Peyer's patch (tissue), 4 donors: ENCODE measurements at regions not wholly inside any gene's neighbourhood (a gene's known extent, or its start where the extent isn't known, plus 50 kb on each side); places are given as distances from the start of the nearest gene placed in this dataset.

Source experiments
- DNase-seq, 3 donors: peaks; one replicate each; pipeline ENCODE4 v3.0.0-alpha.2; 2017 to 2019
- H3K27ac ChIP-seq, 4 donors: fragments of 200-600 bp; sonication (generic); one replicate each; pipeline ENCODE4 v1.5.1; 2016 to 2019
- H3K27me3 ChIP-seq, 2 donors: fragments of 200-600 bp; sonication (generic); one replicate each; pipeline ENCODE4 v1.5.1; 2019
- H3K36me3 ChIP-seq, 3 donors: fragments of 200-600 bp; sonication (generic); one replicate each; pipeline ENCODE4 v1.5.1; 2016 to 2019
- H3K4me1 ChIP-seq, 4 donors: fragments of 200-600 bp; sonication (generic); one replicate each; pipeline ENCODE4 v1.5.1; 2016 to 2019
- H3K4me3 ChIP-seq, 4 donors: fragments of 200-600 bp; sonication (generic); 1 replicate in 3 of 4; 2 replicates in 1 of 4; pipeline ENCODE4 v1.5.1; 2016 to 2019; ENCODE audit warnings: mild to moderate bottlenecking in 1 of 4
- H3K9me3 ChIP-seq, 4 donors: fragments of 200-600 bp; sonication (generic); one replicate each; pipeline ENCODE4 v1.5.1; 2016 to 2019; ENCODE audit warnings: mild to moderate bottlenecking in 1 of 4
- POLR2A ChIP-seq, 2 donors: fragments of 450-650 bp; IDR thresholded peaks; one replicate each; pipeline ENCODE4 v1.5.1; 2017; ENCODE audit warnings: antibody characterized with exemption in 2 of 2, mild to moderate bottlenecking in 2 of 2, moderate library complexity in 2 of 2
- TF ChIP-seq, protein P1 (sequence below), 6 experiments: fragments of 450-650 bp in 4 of 6; fragments of 200-600 bp in 2 of 6; sonication (generic) in 1 of 6; IDR thresholded peaks; one replicate each; pipeline ENCODE4 v1.5.1; 2017 to 2019; ENCODE audit warnings: antibody characterized with exemption in 6 of 6, mild to moderate bottlenecking in 3 of 6, moderate library complexity in 1 of 6

DNA sequence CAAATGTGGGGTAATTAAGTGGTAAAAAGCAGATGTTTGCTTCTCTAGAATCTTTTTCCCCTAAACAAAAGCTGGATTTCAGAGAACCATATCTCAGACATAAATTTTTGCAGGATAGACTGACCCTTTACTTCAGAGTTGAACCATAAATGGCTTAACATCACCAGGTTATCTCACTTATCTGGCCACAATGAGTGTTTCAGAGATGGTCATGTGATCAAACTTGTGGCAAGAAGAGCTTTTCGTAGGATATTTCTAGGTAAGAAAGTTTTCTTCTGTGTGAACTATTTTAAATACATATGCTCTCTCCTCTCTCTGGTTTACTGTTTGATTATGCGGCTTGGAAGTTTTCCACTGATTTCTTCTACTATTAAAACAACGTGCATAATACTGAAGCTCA is 270.2 kb upstream of the TFAP2D start:
- H3K36me3 ChIP-seq = no peaks in the 10 kb centered on the region
- no peaks in the 10 kb centered on the region for H3K9me3 ChIP-seq
- H3K4me1 ChIP-seq = no peaks in the 10 kb centered on the region
- TF ChIP-seq, protein P1, sequence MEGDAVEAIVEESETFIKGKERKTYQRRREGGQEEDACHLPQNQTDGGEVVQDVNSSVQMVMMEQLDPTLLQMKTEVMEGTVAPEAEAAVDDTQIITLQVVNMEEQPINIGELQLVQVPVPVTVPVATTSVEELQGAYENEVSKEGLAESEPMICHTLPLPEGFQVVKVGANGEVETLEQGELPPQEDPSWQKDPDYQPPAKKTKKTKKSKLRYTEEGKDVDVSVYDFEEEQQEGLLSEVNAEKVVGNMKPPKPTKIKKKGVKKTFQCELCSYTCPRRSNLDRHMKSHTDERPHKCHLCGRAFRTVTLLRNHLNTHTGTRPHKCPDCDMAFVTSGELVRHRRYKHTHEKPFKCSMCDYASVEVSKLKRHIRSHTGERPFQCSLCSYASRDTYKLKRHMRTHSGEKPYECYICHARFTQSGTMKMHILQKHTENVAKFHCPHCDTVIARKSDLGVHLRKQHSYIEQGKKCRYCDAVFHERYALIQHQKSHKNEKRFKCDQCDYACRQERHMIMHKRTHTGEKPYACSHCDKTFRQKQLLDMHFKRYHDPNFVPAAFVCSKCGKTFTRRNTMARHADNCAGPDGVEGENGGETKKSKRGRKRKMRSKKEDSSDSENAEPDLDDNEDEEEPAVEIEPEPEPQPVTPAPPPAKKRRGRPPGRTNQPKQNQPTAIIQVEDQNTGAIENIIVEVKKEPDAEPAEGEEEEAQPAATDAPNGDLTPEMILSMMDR (IDR thresholded peaks at IDR 0.05) = no peak
- TF ChIP-seq POLR2A (IDR thresholded peaks at IDR 0.05) = no peak
- no peak overlapping the region for H3K27ac ChIP-seq
- no peaks in the 10 kb centered on the region for H3K27me3 ChIP-seq
- no peak overlapping the region for H3K4me3 ChIP-seq
- DNase-seq = no peak

GRCh38 chr6:50449128-50449527 is 264.2 kb upstream of the TFAP2D start:
- Histone ChIP-seq H3K27me3 (no peaks in the 10 kb centered on the region), H3K4me3 (no peak overlapping the region)
- no peak for TF ChIP-seq POLR2A (IDR thresholded peaks at IDR 0.05)
- TF ChIP-seq, protein P1 (IDR thresholded peaks at IDR 0.05) = no peak

GRCh38 chr6:50451826-50452400 is 261.4 kb upstream of the TFAP2D start:
- Histone ChIP-seq H3K9me3 (no peaks in the 10 kb centered on the region), H3K4me1 (no peaks in the 10 kb centered on the region), H3K36me3 (no peaks in the 10 kb centered on the region), H3K4me3 (no peak overlapping the region), H3K27me3 (no peaks in the 10 kb centered on the region), H3K27ac (no peak overlapping the region)
- no peak for DNase-seq
- no peak for TF ChIP-seq POLR2A (IDR thresholded peaks at IDR 0.05)
- TF ChIP-seq, protein P1 (IDR thresholded peaks at IDR 0.05) = no peak

More at GRCh38 chr6:50449128-50449527, 264.2 kb upstream of the TFAP2D start:
- H3K36me3 ChIP-seq = no peaks in the 10 kb centered on the region
- no peaks in the 10 kb centered on the region for H3K9me3 ChIP-seq
- no peaks in the 10 kb centered on the region for H3K4me1 ChIP-seq
- H3K27ac ChIP-seq = no peak overlapping the region
- no peak for DNase-seq

GRCh38 chr6:50455029-50455428 is 258.3 kb upstream of the TFAP2D start:
- Histone ChIP-seq H3K4me1 (no peaks in the 10 kb centered on the region), H3K4me3 (no peak overlapping the region), H3K9me3 (no peaks in the 10 kb centered on the region), H3K27ac (no peak overlapping the region), H3K27me3 (no peaks in the 10 kb centered on the region), H3K36me3 (no peaks in the 10 kb centered on the region)
- no peak for DNase-seq
- TF ChIP-seq, protein P1 (IDR thresholded peaks at IDR 0.05) = no peak
- no peak for TF ChIP-seq POLR2A (IDR thresholded peaks at IDR 0.05)

DNA sequence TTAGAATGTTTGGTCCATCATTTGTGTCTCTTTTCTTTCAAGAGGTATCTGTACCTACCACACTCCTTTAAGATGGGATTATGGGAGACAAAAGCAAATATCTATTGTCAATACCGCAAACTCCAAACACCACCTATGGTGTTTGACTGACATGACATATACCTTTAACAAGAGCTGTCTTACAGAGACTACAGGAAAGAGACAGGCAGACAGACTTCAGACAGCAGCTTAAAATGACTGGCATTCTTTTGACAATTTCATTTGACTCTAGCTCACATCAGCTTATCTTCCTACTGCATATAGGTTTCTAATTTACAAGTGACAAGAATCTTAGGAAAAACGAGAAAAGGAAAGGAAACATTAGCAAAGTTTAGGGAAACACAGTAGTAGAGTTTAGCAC is 256.0 kb upstream of the TFAP2D start:
- no peaks in the 10 kb centered on the region for H3K4me1 ChIP-seq
- H3K36me3 ChIP-seq = no peaks in the 10 kb centered on the region
- no peaks in the 10 kb centered on the region for H3K27me3 ChIP-seq
- TF ChIP-seq POLR2A (IDR thresholded peaks at IDR 0.05) = no peak
- TF ChIP-seq, protein P1 (IDR thresholded peaks at IDR 0.05) = no peak
- H3K27ac ChIP-seq = no peak overlapping the region
- H3K4me3 ChIP-seq = no peak overlapping the region
- H3K9me3 ChIP-seq = no peaks in the 10 kb centered on the region
- no peak for DNase-seq

GRCh38 chr6:50461696-50462095 is 251.6 kb upstream of the TFAP2D start:
- Histone ChIP-seq H3K4me1 (no peaks in the 10 kb centered on the region), H3K9me3 (no peaks in the 10 kb centered on the region), H3K36me3 (no peaks in the 10 kb centered on the region), H3K27ac (no peak overlapping the region), H3K4me3 (no peak overlapping the region), H3K27me3 (no peaks in the 10 kb centered on the region)
- no peak for TF ChIP-seq POLR2A (IDR thresholded peaks at IDR 0.05)
- TF ChIP-seq, protein P1 (IDR thresholded peaks at IDR 0.05) = no peak
- DNase-seq = no peak
